ENCODE measurements at regions not wholly inside any gene's neighbourhood (a gene's known extent, or its start where the extent isn't known, plus 50 kb on each side); places are given as distances from the start of the nearest gene placed in this dataset.

GRCh38 chr3:34283751-34284150 lies 485.3 kb downstream of the PDCD6IP start:
- DNase-seq (ENCODE audit: low read depth in 4 of 4, low spot score in 1 of 4), result no peak

GRCh38 chr3:34284959-34285826 lies 486.8 kb downstream of the PDCD6IP start:
- no peak for DNase-seq (ENCODE audit: low read depth in 4 of 4, low spot score in 1 of 4)

- no peak for DNase-seq (ENCODE audit: low read depth in 4 of 4, low spot score in 1 of 4)
Measured at GRCh38 chr3:34285827-34286188, 487.4 kb downstream of the PDCD6IP start.

GRCh38 chr3:34292605-34293300 lies 494.3 kb downstream of the PDCD6IP start:
- DNase-seq (ENCODE audit: low read depth in 4 of 4, low spot score in 1 of 4), result no peak

GRCh38 chr3:34294240-34294639 lies 495.8 kb downstream of the PDCD6IP start:
- no peak for DNase-seq (ENCODE audit: low read depth in 4 of 4, low spot score in 1 of 4)

GRCh38 chr3:34296796-34297195 lies 498.4 kb downstream of the PDCD6IP start:
- no peak for DNase-seq (ENCODE audit: low read depth in 4 of 4, low spot score in 1 of 4)

GRCh38 chr3:34298653-34299052 lies 500.2 kb downstream of the PDCD6IP start:
- no peak for DNase-seq (ENCODE audit: low read depth in 4 of 4, low spot score in 1 of 4)

GRCh38 chr3:34300621-34301020 lies 502.2 kb downstream of the PDCD6IP start:
- no peak for DNase-seq (ENCODE audit: low read depth in 4 of 4, low spot score in 1 of 4)

GRCh38 chr3:34301313-34301712 lies 502.9 kb downstream of the PDCD6IP start:
- DNase-seq (ENCODE audit: low read depth in 4 of 4, low spot score in 1 of 4), result no peak

GRCh38 chr3:34305266-34305665 lies 506.8 kb downstream of the PDCD6IP start:
- no peak for DNase-seq (ENCODE audit: low read depth in 4 of 4, low spot score in 1 of 4)

GRCh38 chr3:34312684-34313083 lies 514.3 kb downstream of the PDCD6IP start:
- DNase-seq (ENCODE audit: low read depth in 4 of 4, low spot score in 1 of 4), result no peak

GRCh38 chr3:34319881-34320280 lies 521.5 kb downstream of the PDCD6IP start:
- DNase-seq (ENCODE audit: low read depth in 4 of 4, low spot score in 1 of 4), result no peak

- no peak for DNase-seq (ENCODE audit: low read depth in 4 of 4, low spot score in 1 of 4)
Measured at GRCh38 chr3:34323517-34323916, 525.1 kb downstream of the PDCD6IP start.

GRCh38 chr3:34346656-34347055 lies 548.2 kb downstream of the PDCD6IP start:
- no peak for DNase-seq (ENCODE audit: low read depth in 4 of 4, low spot score in 1 of 4)

GRCh38 chr3:34351882-34352777 lies 553.7 kb downstream of the PDCD6IP start:
- DNase-seq (ENCODE audit: low read depth in 4 of 4, low spot score in 1 of 4), result no peak

GRCh38 chr3:34352778-34353331 lies 554.4 kb downstream of the PDCD6IP start:
- no peak for DNase-seq (ENCODE audit: low read depth in 4 of 4, low spot score in 1 of 4)

- no peak for DNase-seq (ENCODE audit: low read depth in 4 of 4, low spot score in 1 of 4)
Measured at GRCh38 chr3:34357461-34357860, 559.0 kb downstream of the PDCD6IP start.

GRCh38 chr3:34359064-34359463 lies 560.6 kb downstream of the PDCD6IP start:
- no peak for DNase-seq (ENCODE audit: low read depth in 4 of 4, low spot score in 1 of 4)

GRCh38 chr3:34360713-34361112 lies 562.3 kb downstream of the PDCD6IP start:
- no peak for DNase-seq (ENCODE audit: low read depth in 4 of 4, low spot score in 1 of 4)

GRCh38 chr3:34361921-34362320 lies 563.5 kb downstream of the PDCD6IP start:
- no peak for DNase-seq (ENCODE audit: low read depth in 4 of 4, low spot score in 1 of 4)

- DNase-seq (ENCODE audit: low read depth in 4 of 4, low spot score in 1 of 4), result no peak
Measured at GRCh38 chr3:34362910-34363309, 564.5 kb downstream of the PDCD6IP start.
